Loucy (cell line): ENCODE measurements at regions not wholly inside any gene's neighbourhood (a gene's known extent, or its start where the extent isn't known, plus 50 kb on each side); places are given as distances from the start of the nearest gene placed in this dataset.

ENCODE experiments used
- CTCF ChIP-seq: fragments of 200-600 bp; sonication (generic); conservative IDR thresholded peaks from 2 replicates; pipeline ENCODE4 v1.5.1; 2014; ENCODE audit warnings: mild to moderate bottlenecking, antibody characterized with exemption, low read length
- EZH2phosphoT487 ChIP-seq: fragments of 200-600 bp; IDR thresholded peaks from 2 replicates; pipeline ENCODE4 v1.6.1; 2018; ENCODE audit warnings: antibody characterized with exemption, mild to moderate bottlenecking, moderate library complexity, borderline replicate concordance

DNA sequence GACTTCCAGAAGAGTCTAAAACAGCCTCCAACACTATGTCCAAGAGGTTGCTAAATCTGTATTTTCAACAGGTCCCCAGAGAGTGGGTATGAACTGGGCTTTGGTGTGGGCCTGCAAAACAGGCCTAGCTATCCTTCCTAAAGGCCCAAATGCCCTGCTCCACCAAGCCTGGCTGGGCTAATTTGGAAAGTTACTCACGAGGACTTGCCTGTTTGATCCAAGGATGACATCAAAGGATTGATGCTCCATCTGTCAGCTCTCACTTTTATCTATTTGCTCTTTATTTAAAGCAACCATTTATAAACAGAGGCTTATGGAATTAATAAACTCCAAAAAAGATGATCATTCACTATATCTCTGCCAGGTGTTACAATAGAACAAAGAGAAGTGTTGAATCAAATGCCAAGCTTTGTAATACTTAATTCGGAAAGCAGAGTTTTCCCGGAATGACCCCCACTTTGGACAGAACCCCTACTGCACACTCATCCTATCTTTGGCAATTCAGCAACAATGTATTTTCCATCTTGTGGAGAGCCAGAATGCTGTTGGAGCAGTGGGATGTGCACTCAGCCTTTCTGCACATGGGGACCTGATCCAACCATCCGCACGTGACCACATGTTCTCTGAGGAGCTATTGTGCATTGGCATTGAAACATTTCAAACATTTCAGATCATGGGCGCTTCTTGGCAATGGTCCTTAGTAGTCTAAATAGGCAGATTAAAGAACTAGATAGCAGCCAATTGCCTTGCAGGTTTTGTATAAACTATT lies 163.3 kb upstream of the THBS1 start:
- TF ChIP-seq CTCF = no peak
- no peak for TF ChIP-seq EZH2phosphoT487
